B cell (primary cell): ENCODE measurements at regions not wholly inside any gene's neighbourhood (a gene's known extent, or its start where the extent isn't known, plus 50 kb on each side); places are given as distances from the start of the nearest gene placed in this dataset.

Experiments
- EZH2 ChIP-seq: IDR thresholded peaks from 2 replicates; pipeline ENCODE4 v1.6.1; 2012; ENCODE audit warnings: borderline replicate concordance, low read depth, mild to moderate bottlenecking, moderate library complexity, low read length; ENCODE audit not compliant: insufficient read depth, poor library complexity, severe bottlenecking
- TF ChIP-seq, protein P1 (sequence below): fragments of 200-600 bp; IDR thresholded peaks from one replicate; pipeline ENCODE4 v1.8.0; 2022; ENCODE audit warnings: antibody characterized with exemption, mild to moderate bottlenecking

DNA sequence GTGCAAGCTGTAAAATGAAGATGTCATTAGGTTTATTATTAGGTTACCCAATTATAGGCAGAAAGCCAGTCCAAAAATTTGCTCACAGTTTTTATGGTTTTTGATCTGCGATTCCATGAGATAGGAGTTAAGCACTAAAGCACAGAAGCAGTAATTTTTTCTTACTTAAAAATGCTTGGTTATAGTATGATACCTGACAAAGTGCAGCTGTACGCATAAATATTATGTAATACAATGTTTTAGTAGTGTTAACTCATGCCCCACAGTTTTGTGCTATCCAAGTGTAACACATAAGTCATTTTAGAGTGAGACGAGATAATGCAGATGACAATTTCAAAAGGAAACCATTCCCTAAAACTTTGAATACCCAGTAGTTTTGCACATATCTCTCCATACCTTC, 357.8 kb downstream of the TMA16 start:
- TF ChIP-seq, protein P1, sequence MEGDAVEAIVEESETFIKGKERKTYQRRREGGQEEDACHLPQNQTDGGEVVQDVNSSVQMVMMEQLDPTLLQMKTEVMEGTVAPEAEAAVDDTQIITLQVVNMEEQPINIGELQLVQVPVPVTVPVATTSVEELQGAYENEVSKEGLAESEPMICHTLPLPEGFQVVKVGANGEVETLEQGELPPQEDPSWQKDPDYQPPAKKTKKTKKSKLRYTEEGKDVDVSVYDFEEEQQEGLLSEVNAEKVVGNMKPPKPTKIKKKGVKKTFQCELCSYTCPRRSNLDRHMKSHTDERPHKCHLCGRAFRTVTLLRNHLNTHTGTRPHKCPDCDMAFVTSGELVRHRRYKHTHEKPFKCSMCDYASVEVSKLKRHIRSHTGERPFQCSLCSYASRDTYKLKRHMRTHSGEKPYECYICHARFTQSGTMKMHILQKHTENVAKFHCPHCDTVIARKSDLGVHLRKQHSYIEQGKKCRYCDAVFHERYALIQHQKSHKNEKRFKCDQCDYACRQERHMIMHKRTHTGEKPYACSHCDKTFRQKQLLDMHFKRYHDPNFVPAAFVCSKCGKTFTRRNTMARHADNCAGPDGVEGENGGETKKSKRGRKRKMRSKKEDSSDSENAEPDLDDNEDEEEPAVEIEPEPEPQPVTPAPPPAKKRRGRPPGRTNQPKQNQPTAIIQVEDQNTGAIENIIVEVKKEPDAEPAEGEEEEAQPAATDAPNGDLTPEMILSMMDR = no peak
- TF ChIP-seq EZH2 = no peak
